ENCODE measurements at regions not wholly inside any gene's neighbourhood (a gene's known extent, or its start where the extent isn't known, plus 50 kb on each side); places are given as distances from the start of the nearest gene placed in this dataset.
"Not testable (repeated sequence)": the region's sequence is repeated elsewhere in the genome, so short reads cannot be mapped to it uniquely, and the experiment has no call there.

DNA sequence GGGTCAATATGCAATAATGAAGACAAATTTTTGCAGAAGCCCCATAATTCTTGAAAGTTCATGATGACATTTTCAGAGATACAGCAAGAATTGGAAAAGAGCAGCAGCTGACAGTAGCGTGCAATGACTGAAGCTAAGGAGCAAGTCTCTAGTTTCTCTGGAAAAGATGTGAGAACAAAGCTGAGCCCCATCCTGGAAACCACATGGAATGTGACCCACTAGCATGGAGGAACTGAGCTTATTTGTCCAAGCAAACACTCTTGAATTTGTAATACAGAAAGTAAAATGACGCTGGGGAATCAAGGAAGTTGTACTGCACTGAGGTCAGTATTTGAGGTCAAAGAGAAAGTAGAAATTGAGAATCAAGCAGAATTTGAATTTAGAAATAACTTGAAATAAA is 1447.2 kb downstream of the FSTL5 start:
- Mint-ChIP-seq H3K4me3 (no peak overlapping the region), H3K36me3 (ENCODE audit: low read depth) (no peaks in the 10 kb centered on the region; the same call in 1 of the 2 replicates), H3K27ac (no peak overlapping the region), H3K4me1 (ENCODE audit: low read depth) (no peaks in the 10 kb centered on the region), H3K9me3 (peaks cover 15% of the 10 kb centered on the region), H3K27me3 (ENCODE audit: insufficient read depth) (no peaks in the 10 kb centered on the region)
- TF ChIP-seq, protein P1, sequence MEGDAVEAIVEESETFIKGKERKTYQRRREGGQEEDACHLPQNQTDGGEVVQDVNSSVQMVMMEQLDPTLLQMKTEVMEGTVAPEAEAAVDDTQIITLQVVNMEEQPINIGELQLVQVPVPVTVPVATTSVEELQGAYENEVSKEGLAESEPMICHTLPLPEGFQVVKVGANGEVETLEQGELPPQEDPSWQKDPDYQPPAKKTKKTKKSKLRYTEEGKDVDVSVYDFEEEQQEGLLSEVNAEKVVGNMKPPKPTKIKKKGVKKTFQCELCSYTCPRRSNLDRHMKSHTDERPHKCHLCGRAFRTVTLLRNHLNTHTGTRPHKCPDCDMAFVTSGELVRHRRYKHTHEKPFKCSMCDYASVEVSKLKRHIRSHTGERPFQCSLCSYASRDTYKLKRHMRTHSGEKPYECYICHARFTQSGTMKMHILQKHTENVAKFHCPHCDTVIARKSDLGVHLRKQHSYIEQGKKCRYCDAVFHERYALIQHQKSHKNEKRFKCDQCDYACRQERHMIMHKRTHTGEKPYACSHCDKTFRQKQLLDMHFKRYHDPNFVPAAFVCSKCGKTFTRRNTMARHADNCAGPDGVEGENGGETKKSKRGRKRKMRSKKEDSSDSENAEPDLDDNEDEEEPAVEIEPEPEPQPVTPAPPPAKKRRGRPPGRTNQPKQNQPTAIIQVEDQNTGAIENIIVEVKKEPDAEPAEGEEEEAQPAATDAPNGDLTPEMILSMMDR (IDR thresholded peaks at IDR 0.05) = no peak
- DNase-seq = no peak

DNA sequence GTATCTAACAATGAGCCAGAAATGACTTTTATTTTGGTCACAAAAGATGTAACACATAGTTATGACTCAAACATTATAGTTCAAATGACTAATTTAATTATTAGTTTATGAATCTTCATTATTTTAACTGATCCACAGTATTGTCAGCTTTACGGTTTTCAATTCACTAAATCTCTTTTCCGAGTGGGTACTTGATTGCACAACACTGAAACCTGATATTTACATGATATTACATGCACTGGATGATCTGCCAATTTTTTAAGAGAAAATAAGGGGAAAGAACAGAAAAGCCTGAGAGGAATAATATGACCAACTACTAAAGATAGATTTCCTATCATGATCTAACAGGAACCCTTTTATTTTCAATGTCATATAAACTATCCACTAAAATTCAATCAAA is 1446.0 kb downstream of the FSTL5 start:
- Mint-ChIP-seq H3K4me3 (no peak overlapping the region), H3K27ac (no peak overlapping the region), H3K9me3 (peaks cover 15% of the 10 kb centered on the region), H3K4me1 (ENCODE audit: low read depth) (no peaks in the 10 kb centered on the region), H3K27me3 (ENCODE audit: insufficient read depth) (no peaks in the 10 kb centered on the region), H3K36me3 (ENCODE audit: low read depth) (no peaks in the 10 kb centered on the region; the same call in 1 of the 2 replicates)
- TF ChIP-seq, protein P1 (IDR thresholded peaks at IDR 0.05) = no peak
- DNase-seq = no peak

DNA sequence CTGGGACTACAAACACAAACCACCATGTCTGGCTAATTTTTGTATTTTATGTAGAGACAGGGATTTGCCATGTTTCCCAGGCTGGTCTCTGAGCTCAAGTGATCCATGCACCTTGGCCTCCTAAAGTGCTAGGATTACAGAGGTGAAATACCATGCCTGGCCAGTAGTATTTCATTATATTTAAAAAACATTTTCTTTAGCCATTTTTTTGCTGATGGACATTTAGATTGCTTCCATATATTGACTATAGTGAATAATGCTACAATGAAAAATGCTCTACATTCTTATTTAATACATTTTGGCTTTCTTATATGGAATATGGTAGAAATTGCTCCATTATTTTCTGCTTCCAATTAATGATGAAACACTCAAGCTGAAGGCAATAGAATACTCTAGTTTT is 1439.7 kb downstream of the FSTL5 start:
- TF ChIP-seq, protein P1 (IDR thresholded peaks at IDR 0.05) = no peak
- H3K9me3 Mint-ChIP-seq = peaks cover 16% of the 10 kb centered on the region
- no peaks in the 10 kb centered on the region for H3K27me3 Mint-ChIP-seq (ENCODE audit: insufficient read depth)
- H3K36me3 Mint-ChIP-seq (ENCODE audit: low read depth) = no peaks in the 10 kb centered on the region
- no peak overlapping the region for H3K4me3 Mint-ChIP-seq
- DNase-seq = no peak
- no peak overlapping the region for H3K27ac Mint-ChIP-seq
- no peaks in the 10 kb centered on the region for H3K4me1 Mint-ChIP-seq (ENCODE audit: low read depth)

DNA sequence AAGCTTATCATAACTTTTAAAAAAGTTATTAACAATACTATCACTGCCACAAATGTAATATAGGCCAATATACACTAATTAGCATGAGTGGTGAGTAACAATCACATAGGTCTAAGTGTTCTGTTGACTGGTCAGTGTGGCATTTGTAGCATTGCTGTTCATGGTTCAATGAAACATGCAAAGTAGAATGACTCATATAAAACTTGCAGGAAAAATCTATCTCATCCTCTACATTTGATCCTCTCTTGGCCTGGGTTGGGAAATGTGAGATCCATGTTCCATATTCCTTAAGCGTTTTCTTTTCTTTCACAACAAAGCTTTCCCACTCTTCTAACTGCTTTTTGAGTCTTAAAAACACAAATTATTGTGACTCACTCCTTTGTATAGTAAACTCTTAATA is 1418.7 kb downstream of the FSTL5 start:
- Mint-ChIP-seq H3K4me3 (no peak overlapping the region), H3K27me3 (ENCODE audit: insufficient read depth) (no peaks in the 10 kb centered on the region), H3K36me3 (ENCODE audit: low read depth) (0 out of 2 replicates have a peak, but pooled peaks cover 4% of the 10 kb centered on the region), H3K9me3 (peaks cover 41% of the 10 kb centered on the region), H3K4me1 (ENCODE audit: low read depth) (no peaks in the 10 kb centered on the region), H3K27ac (no peak overlapping the region)
- DNase-seq = no peak
- TF ChIP-seq, protein P1 (IDR thresholded peaks at IDR 0.05) = no peak

DNA sequence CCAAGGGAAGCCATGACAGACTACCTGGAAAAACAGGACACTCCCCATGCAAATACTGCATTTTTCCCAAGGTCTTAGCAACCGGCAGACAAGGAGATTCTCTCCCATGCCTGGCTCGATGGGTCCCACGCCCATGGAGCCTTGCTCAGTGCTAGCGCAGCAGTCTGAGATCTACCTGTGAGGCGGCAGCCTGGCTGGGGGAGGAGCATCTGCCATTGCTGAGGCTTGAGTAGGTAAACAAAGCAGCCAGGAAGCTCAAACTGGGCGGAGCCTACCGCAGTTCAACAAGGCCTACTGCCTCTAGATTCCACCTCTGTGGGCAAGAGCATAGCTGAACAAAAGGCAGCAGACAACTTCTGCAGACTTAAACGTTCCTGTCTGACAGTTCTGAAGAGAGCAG is 1417.2 kb downstream of the FSTL5 start:
- not testable (repeated sequence) for H3K4me3 Mint-ChIP-seq; H3K36me3 Mint-ChIP-seq (ENCODE audit: low read depth); H3K27me3 Mint-ChIP-seq (ENCODE audit: insufficient read depth); DNase-seq; H3K27ac Mint-ChIP-seq; H3K4me1 Mint-ChIP-seq (ENCODE audit: low read depth)
- H3K9me3 Mint-ChIP-seq = peaks cover 43% of the 10 kb centered on the region

DNA sequence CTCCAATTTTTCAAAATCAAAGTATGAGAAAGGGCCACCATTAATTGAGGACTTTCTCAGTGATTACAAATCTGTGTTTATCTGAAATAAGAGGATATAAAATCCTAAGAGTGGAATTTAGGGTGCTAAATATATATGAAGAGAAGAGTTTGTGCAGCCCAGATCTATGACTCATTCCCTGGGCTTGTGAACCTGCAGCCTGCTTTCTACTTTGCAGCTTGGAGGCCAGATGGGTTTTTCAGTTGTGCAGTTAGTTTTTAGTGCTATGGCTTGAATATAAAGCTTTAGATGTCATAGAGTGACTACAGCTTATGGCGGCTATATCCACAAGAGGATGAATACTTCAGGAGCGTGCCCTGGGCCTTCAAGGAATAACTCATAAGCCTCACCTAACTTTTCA is 1391.1 kb downstream of the FSTL5 start:
- Mint-ChIP-seq H3K4me3 (no peak overlapping the region), H3K36me3 (ENCODE audit: low read depth) (no peaks in the 10 kb centered on the region), H3K9me3 (peaks cover 11% of the 10 kb centered on the region), H3K4me1 (ENCODE audit: low read depth) (no peaks in the 10 kb centered on the region), H3K27ac (no peak overlapping the region), H3K27me3 (ENCODE audit: insufficient read depth) (no peaks in the 10 kb centered on the region)
- TF ChIP-seq, protein P1 (IDR thresholded peaks at IDR 0.05) = no peak
- no peak for DNase-seq
